GM18870 (cell line): ENCODE measurements at regions not wholly inside any gene's neighbourhood (a gene's known extent, or its start where the extent isn't known, plus 50 kb on each side); places are given as distances from the start of the nearest gene placed in this dataset.
"Not testable (repeated sequence)": the region's sequence is repeated elsewhere in the genome, so short reads cannot be mapped to it uniquely, and the experiment has no call there.

Experiments used
- ATAC-seq: cut with Tn5 transposase; IDR thresholded peaks from one replicate; pipeline ENCODE4 v1.9.1; 2021; ENCODE audit warnings: moderate library complexity; ENCODE audit not compliant: unreplicated experiment

DNA sequence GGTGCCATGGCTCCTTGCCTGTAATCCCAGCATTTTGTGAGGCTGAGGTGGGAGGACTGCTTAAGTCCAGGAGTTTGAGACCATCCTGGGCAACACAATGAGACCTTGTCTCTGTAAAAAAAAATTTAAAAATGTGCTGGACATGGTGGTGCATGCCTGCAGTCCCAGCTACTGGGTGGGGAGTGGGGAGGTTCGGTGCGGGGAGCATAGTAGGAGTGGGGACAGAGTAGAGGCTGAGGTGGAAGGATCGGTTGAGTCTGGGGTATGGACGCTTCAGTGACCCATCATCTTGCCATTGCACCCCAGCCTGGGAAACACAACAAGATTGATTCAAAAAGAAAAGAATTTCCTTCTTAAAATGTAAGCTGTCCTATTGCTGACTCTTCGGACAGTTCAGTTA is 1490.0 kb upstream of the GBE1 start:
- no peak for ATAC-seq

DNA sequence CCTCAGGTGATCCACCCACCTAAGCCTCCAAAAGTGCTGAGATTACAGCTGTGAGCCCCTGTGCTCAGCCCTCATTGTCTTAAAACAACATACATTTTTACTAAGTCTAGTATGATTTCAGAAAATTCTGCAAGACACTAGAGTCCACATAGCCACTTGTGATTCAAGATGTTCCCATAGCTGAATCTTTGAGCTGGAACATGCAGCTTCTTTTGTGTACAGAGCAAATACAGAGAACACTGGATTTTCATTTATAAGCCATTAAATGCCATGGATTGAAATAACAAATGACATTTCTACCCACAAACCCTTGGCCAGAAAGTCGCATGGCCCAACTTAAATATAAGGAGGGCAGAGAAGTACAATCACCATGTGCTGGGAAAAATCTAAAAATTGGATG is 1489.2 kb upstream of the GBE1 start:
- ATAC-seq = no peak

DNA sequence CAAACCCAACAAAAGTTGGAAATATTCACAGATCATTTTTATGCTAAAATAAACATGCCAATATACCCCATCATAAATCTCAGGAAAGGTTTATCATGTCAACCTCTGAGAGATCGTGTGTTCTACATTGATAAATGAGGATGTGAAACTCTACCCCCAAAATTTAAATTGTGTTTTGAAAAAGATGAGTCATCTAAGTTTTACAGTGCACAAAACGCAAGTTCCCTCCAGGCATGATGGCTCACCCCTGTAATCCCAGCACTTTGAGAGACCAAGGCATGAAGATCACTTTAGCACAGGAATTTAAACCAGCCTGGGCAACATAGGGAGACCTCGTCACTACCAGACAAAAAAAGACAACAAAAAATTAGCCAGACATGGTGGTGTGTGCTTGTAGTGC is 1487.0 kb upstream of the GBE1 start:
- ATAC-seq = no peak

DNA sequence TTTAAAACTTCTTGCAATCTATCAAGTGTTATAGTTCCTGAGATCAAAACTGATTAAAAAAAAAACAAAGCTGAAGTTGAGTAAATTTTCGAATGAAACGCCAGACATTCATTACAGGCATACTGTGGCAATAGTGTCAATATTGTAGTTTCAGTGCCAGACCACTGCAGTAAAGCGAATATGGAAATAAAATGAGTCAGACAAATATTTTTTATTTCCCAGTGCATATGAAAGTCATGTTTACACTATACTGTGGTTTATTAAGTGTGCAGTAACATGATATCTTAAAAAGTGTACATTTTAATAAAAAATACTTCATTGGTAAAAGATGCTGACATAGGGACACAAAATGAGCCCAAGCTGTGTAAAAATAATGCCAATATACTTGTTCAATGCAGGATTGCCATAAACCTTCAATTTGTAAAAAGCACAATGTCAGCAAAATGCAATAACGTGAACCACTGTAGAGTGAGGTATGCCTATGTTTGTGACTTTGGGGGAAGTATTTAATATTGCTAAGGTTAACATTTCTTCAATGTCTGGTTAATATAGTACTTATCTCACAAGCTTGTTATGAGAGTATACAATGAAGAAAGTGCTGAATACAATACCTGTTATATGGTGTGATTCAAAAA is 1473.9 kb upstream of the GBE1 start:
- no peak for ATAC-seq

DNA sequence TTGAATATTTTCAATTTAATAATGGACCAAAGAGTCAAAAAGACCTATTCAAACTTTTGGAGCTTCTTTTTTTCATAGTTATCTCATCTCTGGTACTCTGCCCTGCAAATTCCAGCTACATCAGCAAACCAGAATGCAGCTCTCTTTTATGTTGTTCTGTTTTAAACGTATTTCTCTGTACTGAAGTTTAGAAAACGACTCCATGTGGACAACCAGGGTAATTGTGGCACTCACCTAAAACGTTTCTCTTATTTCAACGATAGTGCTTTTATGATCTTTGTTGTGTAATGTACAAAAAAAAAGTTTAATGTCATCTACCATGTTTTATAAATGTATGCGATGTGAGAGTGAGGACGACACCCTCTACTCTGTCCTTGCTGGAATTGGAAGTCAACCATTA is 1472.3 kb upstream of the GBE1 start:
- ATAC-seq = no peak

DNA sequence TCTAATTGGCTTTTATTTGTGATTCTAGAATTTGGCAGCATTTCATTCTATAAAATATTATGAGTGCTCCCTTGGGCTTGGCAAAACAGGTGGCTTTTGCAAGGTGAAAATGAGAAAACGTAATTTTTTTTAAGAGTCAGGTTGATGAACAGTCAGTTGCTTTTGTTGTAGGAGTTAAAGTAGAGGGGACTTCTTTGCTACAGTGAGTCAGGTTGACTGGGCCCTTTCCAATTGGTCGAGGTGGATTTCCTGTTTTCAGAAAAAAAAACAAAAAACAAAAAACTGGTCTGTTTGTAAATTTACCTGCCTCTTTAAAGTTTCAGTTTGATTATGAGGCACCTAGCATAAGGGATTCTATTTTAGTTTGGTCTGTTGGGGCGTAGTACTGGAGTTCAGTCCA is 1469.4 kb upstream of the GBE1 start:
- no peak for ATAC-seq

DNA sequence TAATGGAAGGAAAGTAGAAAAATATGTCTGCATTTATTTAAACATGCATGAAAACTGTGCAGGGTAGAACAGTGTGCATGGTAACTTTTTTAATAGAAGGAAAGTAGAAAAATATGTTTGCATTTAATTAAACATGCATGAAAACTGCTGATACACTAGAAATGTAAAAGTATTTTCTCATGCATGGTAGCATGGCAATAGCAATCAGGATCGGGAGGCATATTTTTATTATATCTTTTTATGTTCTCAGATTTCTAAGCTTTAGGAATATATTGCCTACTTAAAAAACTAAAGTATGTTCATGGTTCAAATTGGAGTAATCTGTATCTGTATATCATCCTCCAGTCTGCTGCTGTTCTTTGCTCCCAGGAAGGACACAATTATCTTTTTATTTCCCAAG is 1468.9 kb upstream of the GBE1 start:
- no peak for ATAC-seq

DNA sequence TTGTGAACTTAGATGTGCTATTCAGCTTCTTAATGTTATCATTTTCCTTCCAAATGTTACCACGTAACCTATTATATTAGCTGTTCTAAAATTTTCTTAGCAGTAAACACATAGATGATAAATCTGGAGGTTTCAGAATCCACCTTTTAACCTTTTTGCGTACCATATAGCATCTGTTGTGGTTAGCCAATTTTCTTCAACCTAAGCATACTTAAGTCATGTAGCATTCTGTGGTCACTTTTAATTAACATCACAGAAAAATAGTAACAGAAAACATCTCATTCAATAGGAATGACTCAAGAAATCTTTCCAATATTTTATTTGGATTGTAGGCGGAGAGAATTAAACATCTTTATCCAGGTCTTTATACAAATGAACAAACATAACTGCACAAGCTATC is 1465.3 kb upstream of the GBE1 start:
- no peak for ATAC-seq

DNA sequence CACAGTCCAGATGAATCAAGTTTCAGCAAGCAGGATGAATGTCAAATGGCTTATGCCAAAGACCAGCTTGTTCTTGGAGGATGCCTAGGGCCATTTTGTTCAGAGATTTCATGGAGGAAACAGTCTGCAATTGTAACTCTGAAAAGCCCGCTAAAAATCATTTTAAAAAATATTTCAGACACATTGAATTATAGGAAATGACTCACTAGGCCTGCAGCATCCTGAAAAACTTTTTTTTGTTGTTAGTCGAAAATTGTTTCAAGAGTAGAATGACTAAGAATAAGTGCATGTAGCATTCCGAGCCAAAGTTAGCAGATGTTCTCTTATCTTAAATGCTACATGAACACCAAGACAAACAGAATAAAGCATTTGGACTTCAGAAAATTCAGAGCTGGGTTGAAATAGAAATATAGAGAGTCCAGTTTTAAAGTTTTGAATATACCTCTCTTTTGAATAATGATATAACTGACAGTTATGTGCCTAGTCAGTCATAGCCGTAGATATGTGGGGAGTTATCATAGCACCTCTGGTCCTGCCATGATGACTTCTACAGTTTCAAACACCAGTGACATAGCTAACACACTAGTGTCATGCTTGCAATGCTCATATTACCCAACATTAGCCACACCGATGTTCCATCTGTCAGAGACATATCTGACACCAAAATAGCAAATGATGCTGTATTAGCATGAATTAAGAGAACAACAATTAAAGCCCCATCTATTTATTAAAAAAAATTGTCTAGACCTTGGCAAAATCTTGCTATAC is 1462.8 kb upstream of the GBE1 start:
- ATAC-seq = no peak

DNA sequence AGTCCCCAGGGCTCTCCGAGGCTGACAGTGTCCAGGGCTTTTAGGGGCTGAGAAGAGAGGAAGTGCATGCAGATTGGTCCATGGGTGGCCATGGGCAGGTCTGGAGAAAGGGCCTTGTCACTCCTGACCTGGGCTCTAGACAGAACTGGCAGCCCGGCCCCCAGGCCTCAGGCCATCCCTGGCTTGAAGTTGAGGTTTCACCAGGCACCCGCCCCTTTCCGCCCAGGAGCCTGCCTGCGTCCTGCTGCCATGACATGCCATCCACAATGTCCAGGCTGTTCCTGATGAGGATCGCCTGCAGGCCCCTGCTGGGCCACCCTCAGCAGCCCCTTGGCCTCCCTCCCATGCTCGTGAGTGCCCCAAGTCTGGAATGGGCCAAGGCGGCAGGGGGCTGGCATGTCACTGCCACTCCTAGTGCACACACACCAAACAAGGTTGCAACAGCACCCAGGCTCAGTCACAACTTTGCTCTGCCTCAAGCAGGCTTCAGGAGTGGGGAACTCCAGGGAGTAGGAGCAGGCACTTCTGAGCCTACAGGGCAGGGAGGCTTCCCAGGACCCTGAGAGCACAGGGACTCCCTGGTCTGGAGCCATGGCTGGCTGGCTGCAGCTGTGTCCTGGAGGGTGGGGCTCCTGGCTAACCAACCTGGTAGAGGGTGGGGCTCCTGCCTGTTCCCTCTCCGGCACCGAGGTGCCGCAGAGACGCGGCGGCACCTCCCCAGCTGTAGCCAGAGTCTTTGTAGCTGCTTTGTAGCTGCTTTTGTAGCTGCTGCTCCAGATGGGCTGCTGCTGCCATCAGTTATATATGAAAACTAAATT is 1457.1 kb upstream of the GBE1 start:
- ATAC-seq = no peak

DNA sequence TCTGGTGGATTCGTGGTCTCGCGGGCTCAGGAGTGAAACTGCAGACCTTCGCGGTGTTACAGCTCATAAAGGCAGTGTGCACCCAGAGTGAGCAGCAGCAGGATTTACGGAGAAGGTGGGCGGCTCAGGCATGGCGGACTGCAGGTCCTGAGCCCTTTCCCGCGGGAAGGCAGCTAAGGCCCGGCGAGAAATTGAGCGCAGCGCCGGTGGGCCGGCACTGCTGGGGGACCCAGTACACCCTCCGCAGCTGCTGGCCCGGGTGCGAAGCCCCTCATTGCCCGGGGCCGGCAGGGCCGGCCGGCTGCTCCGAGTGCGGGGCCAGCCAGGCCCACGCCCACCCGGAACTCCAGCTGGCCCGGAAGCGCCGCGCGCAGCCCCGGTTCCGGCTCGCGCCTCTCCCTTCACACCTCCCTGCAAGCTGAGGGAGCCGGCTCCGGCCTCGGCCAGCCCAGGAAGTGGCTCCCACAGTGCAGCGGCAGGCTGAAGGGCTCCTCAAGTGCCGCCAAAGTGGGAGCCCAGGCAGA is 1456.2 kb upstream of the GBE1 start:
- ATAC-seq = not testable (repeated sequence)

DNA sequence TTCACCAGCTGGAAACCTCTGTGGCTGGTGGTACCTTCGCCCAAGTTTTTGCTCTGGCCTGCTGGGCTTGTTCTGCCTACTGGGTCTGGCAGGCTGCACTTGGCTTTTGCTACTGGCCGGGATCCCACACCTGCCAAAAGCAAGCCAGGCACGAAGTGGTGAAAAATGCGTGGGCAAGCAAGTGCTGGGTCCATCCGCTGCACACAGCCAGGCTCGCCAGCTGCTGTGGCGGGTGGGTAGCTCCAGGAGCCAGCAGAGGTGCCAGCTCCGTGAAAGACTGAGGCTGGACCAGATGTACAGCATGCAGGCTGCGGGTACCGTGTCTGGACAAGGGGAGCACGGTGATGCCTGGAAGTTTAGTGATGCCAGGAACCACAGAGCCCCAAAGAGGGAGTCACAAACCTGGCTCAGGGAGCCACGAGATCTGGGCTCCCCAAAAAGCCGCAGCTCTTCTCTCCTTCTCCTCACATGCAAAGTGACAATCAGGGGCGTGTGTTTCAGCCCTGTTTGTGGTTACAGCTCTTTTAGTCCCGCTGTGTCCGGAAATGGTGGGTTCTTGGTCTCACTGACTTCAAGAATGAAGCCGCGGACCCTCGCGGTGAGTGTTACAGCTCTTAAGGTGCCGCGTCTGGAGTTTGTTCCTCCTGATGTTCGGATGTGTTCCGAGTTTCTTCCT is 1455.6 kb upstream of the GBE1 start:
- no peak for ATAC-seq

DNA sequence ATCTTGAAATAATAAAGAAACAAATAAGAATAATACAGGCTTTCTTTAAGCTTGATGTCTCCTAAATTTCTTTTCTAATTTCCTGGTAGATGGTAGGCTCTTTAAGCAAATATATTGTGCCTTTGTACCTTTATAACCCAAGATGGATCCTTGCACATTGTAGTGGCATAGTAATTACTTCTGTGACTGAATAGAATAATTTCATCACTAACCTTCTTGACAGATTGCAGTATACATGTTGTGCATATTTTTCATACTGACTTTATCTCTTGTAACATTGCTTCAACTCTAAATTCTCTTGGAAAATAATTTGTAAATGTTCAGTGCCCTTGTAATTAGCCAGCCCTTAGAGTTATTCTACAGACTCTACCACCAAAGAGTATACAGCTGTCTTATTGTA is 1433.8 kb upstream of the GBE1 start:
- no peak for ATAC-seq

DNA sequence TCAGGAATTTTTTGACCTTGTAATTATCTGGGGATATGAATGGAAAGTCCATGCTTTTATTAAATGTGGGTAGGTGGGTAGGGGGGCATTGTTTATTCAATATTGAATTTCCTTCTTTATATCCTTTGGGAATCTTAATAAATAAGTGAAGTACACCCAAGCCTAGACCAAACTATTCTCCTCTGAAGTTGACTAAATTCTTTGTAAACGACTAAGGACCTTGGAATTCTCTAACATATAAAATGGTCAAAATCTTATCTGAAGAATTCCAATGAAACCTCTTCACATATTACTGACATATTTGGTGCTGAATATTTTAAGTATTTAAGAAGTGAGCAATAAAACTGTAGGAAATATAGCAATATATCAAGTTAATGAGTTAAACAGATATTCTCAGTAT is 1432.1 kb upstream of the GBE1 start:
- ATAC-seq = no peak

DNA sequence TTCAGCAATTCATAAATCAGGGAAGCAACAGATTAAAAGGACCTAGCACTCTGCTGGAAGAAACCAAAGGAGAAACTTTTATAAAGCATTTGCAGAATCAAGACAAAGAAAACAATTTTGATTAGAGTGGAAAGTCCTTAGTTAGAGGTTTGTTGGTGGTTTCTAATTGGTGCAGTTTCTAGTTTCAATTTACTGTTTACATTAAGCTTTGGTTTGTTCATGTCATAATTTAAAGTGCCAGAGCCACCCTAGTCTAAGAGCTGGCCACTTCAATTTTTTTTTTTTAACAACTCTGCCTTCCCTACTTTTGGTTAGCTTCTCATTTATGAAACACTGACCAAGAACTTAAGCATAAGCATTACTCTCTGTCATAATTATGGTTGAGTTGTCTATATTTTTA is 1428.2 kb upstream of the GBE1 start:
- no peak for ATAC-seq

DNA sequence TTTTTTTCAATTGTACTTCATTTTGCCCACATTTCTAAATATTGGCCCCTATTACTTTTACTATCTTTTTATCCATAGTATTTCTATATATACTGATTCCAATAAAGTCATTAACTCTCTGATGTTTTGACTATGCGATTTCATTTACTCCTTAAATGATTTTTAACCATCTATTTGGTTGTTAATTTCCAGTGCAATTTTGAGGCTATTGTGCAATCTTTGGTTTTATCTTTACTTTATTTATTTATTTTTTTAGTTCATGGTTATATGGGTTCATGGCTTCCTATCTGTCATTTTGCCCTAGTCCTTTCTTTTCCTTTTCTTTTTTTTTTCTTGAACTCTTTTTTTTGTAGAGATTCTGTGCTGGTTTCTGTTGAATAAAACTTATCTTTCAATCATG is 1408.0 kb upstream of the GBE1 start:
- no peak for ATAC-seq

DNA sequence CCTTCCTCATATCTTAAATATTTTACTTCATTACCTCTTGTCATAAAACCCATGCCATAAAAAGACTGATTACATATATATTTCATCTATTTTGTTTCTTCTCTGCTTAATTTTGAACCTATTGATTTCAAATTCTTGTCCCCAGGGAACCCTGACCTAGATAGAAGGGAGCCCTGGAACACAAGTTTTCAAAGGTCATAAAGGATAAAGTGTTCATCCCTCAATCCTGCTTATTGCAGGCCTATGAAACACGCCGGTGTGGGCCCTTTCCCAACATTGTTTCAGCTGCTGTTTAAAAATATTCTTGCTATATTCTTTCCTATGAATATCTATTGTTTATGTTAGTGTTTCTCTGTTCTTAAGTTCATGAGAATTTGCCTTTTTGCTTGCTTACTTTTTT is 1389.5 kb upstream of the GBE1 start:
- no peak for ATAC-seq

DNA sequence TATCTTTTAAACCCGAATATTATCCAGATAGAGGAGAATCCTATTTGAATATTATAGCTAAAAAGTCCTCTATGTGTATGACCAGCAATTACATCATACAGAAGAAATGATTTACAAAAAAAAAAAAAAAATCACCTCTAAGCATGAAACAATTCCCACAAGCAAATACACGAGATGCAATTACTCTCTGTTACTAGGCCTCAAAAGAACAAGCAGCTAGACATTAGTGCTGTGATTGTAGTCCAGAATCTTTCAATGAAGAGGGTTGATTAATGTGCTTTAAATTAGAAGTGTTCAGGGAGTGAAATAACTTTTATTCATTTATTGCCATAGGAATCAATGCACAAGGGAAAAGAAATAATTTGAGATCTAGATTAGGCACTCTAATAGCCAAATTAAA is 1379.5 kb upstream of the GBE1 start:
- no peak for ATAC-seq

DNA sequence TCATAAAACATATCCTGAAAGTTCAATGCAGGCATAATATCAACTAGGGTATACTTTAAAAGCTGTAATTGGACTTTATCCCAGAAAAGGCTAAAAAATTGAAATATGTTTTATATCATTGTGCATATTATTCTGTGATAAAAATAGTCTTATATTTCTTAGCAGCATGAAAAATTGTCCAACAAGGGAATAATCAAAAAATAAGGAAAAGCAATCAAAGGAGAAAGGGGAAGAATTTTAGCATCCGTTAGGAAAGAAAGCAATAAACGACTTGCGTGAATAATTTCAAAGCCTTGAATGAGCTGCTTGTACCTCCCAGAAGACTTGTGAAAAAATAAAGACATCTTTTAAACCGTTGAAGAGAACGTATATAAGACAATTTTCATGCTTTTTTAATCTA is 1369.8 kb upstream of the GBE1 start:
- ATAC-seq = no peak

DNA sequence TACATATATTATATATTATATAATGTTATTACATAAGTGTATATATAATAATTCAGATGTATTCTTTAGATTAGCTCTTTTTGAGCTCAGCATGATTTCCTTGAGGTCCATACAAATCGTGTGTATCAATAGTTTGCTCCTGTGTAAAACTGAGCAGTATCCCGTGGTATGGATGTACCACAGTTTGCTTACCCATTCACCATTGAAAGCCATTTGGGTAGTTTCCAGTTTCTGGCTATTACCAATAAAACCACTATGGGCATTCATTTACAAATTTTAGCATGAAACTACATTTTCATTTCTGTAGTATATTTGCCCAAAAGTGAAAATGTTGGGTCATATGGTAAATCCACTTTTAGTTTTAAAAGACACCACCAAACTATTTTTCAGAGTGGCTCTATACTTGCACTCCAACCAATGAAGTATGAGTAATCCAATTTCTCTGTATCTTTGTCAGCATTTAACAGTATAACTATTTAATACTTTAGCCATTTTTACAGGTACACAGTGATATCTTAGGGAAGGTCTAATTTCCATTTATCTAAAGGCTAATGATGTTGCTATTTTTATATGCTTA is 1361.4 kb upstream of the GBE1 start:
- ATAC-seq = no peak

DNA sequence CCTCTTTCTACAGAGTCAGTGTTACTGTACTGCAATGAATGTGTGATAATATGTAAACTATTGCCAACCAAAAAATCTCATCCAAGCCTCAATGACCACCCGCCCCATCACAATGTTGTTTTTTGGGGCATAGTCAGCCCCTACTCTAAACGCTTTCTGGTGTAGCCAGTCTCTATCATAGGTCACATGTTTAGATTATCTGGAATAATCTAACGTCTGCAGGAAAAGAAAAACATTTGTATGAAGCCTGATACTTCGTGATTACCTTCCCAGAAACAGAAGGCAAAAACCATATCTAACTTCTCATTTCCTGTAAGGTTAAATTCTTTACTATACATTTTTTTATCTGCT is 1331.8 kb upstream of the GBE1 start:
- ATAC-seq = no peak
